SK-N-MC (cell line): ENCODE measurements at regions not wholly inside any gene's neighbourhood (a gene's known extent, or its start where the extent isn't known, plus 50 kb on each side); places are given as distances from the start of the nearest gene placed in this dataset.

Source experiments
- EZH2 ChIP-seq: fragments of 200-600 bp; sonication (generic); IDR thresholded peaks from one replicate; pipeline ENCODE4 v1.6.1; 2017; ENCODE audit warnings: antibody characterized with exemption
- POLR2AphosphoS5 ChIP-seq: IDR thresholded peaks from 2 replicates; pipeline ENCODE4 v1.6.1; 2012; ENCODE audit warnings: mild to moderate bottlenecking, low read depth, low read length, borderline replicate concordance

GRCh38 chr4:124386163-124386562, 326.4 kb downstream of the ANKRD50 start:
- TF ChIP-seq POLR2AphosphoS5 (no peak), EZH2 (no peak)
